ENCODE measurements at regions not wholly inside any gene's neighbourhood (a gene's known extent, or its start where the extent isn't known, plus 50 kb on each side); places are given as distances from the start of the nearest gene placed in this dataset.

GRCh38 chr9:107588393-107588792 lies 98.8 kb upstream of the KLF4 start:
- no peak for TF ChIP-seq CTCF (IDR thresholded peaks at IDR 0.05; ENCODE audit: extremely low read depth, missing control alignments)
- no peak for DNase-seq (ENCODE audit: low spot score)

- TF ChIP-seq CTCF (IDR thresholded peaks at IDR 0.05; ENCODE audit: extremely low read depth, missing control alignments), result no peak
- DNase-seq (ENCODE audit: low spot score), result no peak
Measured at GRCh38 chr9:107587191-107587963, 97.8 kb upstream of the KLF4 start.

GRCh38 chr9:107586493-107586892 lies 96.9 kb upstream of the KLF4 start:
- DNase-seq (ENCODE audit: low spot score), result no peak
- no peak for TF ChIP-seq CTCF (IDR thresholded peaks at IDR 0.05; ENCODE audit: extremely low read depth, missing control alignments)

- no peak for TF ChIP-seq CTCF (IDR thresholded peaks at IDR 0.05; ENCODE audit: extremely low read depth, missing control alignments)
- DNase-seq (ENCODE audit: low spot score), result no peak
Measured at GRCh38 chr9:107585465-107585864, 95.9 kb upstream of the KLF4 start.

- no peak for TF ChIP-seq CTCF (IDR thresholded peaks at IDR 0.05; ENCODE audit: extremely low read depth, missing control alignments)
Measured at GRCh38 chr9:107584944-107585343, 95.4 kb upstream of the KLF4 start.

GRCh38 chr9:107584186-107584585 lies 94.6 kb upstream of the KLF4 start:
- no peak for DNase-seq (ENCODE audit: low spot score)
- no peak for TF ChIP-seq CTCF (IDR thresholded peaks at IDR 0.05; ENCODE audit: extremely low read depth, missing control alignments)

More at GRCh38 chr9:107584944-107585343, 95.4 kb upstream of the KLF4 start:
- DNase-seq (ENCODE audit: low spot score), result no peak

GRCh38 chr9:107577140-107577776 lies 87.7 kb upstream of the KLF4 start:
- no peak for TF ChIP-seq CTCF (IDR thresholded peaks at IDR 0.05; ENCODE audit: extremely low read depth, missing control alignments)
- no peak for DNase-seq (ENCODE audit: low spot score)
